Naive thymus-derived CD4-positive, alpha-beta T cell (primary cell): ENCODE measurements at regions not wholly inside any gene's neighbourhood (a gene's known extent, or its start where the extent isn't known, plus 50 kb on each side); places are given as distances from the start of the nearest gene placed in this dataset.

ENCODE experiments used
- ATAC-seq: fragments of 150-1000 bp; cut with Tn5 transposase; 2 replicates; pipeline ENCODE4 v1.10.0; 2021; ENCODE audit warnings: mild to moderate bottlenecking, moderate library complexity
- CTCF ChIA-PET: fragments of 350-600 bp; sonication (Branson Sonifier 250); formaldehyde crosslinking; loops from one replicate; lab custom pipeline; 2021; ENCODE audit warnings: antibody characterized with exemption; lab: Charles Lee
- POLR2A ChIA-PET: fragments of 350-600 bp; sonication (Branson Sonifier 250); formaldehyde crosslinking; loops from one replicate; lab custom pipeline; 2021; ENCODE audit warnings: antibody characterized with exemption, inconsistent platforms; lab: Charles Lee
- DNase-seq, 9 donors: peaks; one replicate each; pipeline versions ENCODE4 v3.0.0 to v3.0.0-alpha.2; 2020 to 2022; ENCODE audit warnings: mixed read lengths in 1 of 9
- H3K27ac ChIP-seq: one replicate; pipeline ENCODE4 v1.7.0; 2013; ENCODE audit warnings: mild to moderate bottlenecking, low read depth, low read length, moderate library complexity
- H3K27me3 ChIP-seq, 2 donors: one replicate each; pipeline ENCODE4 v1.7.0; 2013; ENCODE audit warnings: low read length in 2 of 2, mild to moderate bottlenecking in 2 of 2, moderate library complexity in 2 of 2; ENCODE audit not compliant: control insufficient read depth in 2 of 2, insufficient read depth in 2 of 2
- H3K36me3 ChIP-seq, 3 experiments: 1 replicate in 2 of 3; 2 replicates in 1 of 3; pipeline ENCODE4 v1.7.0; 2013; ENCODE audit warnings: low read length in 3 of 3, mild to moderate bottlenecking in 3 of 3, moderate library complexity in 1 of 3; ENCODE audit not compliant: insufficient read depth in 3 of 3, control insufficient read depth in 2 of 3
- H3K4me1 ChIP-seq, 2 donors: one replicate each; pipeline ENCODE4 v1.7.0; 2013; ENCODE audit warnings: low read length in 2 of 2, mild to moderate bottlenecking in 2 of 2, moderate library complexity in 1 of 2; ENCODE audit not compliant: control insufficient read depth in 2 of 2, insufficient read depth in 2 of 2
- H3K4me3 ChIP-seq: 2 replicates; pipeline ENCODE4 v1.7.0; 2013; ENCODE audit warnings: mild to moderate bottlenecking, low read length
- H3K9me3 ChIP-seq, 3 experiments: 1 replicate in 2 of 3; 2 replicates in 1 of 3; pipeline ENCODE4 v1.7.0; 2013; ENCODE audit warnings: low read length in 3 of 3; ENCODE audit not compliant: control insufficient read depth in 2 of 3
- H3K27ac Mint-ChIP-seq, 9 donors: one replicate each; pipeline ENCODE4 v1.8.0; 2020 to 2022; ENCODE audit warnings: mixed read lengths in 9 of 9, mild to moderate bottlenecking in 8 of 9, moderate library complexity in 5 of 9, inconsistent platforms in 2 of 9
- H3K27me3 Mint-ChIP-seq, 5 donors: one replicate each; pipeline ENCODE4 v1.8.0; 2021 to 2022; ENCODE audit warnings: mixed read lengths in 5 of 5, mild to moderate bottlenecking in 1 of 5
- H3K36me3 Mint-ChIP-seq, 5 donors: one replicate each; pipeline ENCODE4 v1.8.0; 2020 to 2022; ENCODE audit warnings: mixed read lengths in 5 of 5, mild to moderate bottlenecking in 3 of 5, inconsistent platforms in 1 of 5
- H3K4me1 Mint-ChIP-seq, 7 donors: one replicate each; pipeline ENCODE4 v1.8.0; 2020 to 2022; ENCODE audit warnings: mixed read lengths in 7 of 7, mild to moderate bottlenecking in 3 of 7, inconsistent platforms in 1 of 7
- H3K4me3 Mint-ChIP-seq, 10 donors: one replicate each; pipeline ENCODE4 v1.8.0; 2020 to 2022; ENCODE audit warnings: mild to moderate bottlenecking in 10 of 10, mixed read lengths in 10 of 10, moderate library complexity in 6 of 10, inconsistent platforms in 2 of 10
- H3K9me3 Mint-ChIP-seq, 11 donors: one replicate each; pipeline ENCODE4 v1.8.0; 2020 to 2022; ENCODE audit warnings: mixed read lengths in 11 of 11, mild to moderate bottlenecking in 4 of 11, inconsistent platforms in 1 of 11, moderate library complexity in 1 of 11
- intact Hi-C, 2 donors: fragments of 100-400 bp; cut with micrococcal nuclease; formaldehyde crosslinking; loops; one replicate each; pipeline ENCODE4 v1.15.1; 2023

GRCh38 chr4:160826339-160826679 lies 1337.5 kb downstream of the FSTL5 start:
- H3K4me1 Mint-ChIP-seq = no peaks in the 10 kb centered on the region
- ChIA-PET POLR2A (no interaction called here), CTCF (no interaction called here)
- no peaks in the 10 kb centered on the region for H3K36me3 Mint-ChIP-seq
- no peaks in the 10 kb centered on the region for H3K9me3 ChIP-seq
- H3K27me3 Mint-ChIP-seq = no peaks in the 10 kb centered on the region
- DNase-seq (no peak), ATAC-seq (no peak)
- intact Hi-C loops = no loop called here
- H3K27me3 ChIP-seq = no peaks in the 10 kb centered on the region
- H3K9me3 Mint-ChIP-seq = peaks cover 0 to 17% (median 4%) of the 10 kb centered on the region in 11 donors
- H3K4me3 ChIP-seq = no peak overlapping the region
- no peak overlapping the region for H3K27ac ChIP-seq
- no peaks in the 10 kb centered on the region for H3K36me3 ChIP-seq
- no peaks in the 10 kb centered on the region for H3K4me1 ChIP-seq
- no peak overlapping the region for H3K27ac Mint-ChIP-seq
- H3K4me3 Mint-ChIP-seq = no peak overlapping the region

GRCh38 chr4:160831165-160831922 lies 1332.5 kb downstream of the FSTL5 start:
- Histone ChIP-seq H3K36me3 (no peaks in the 10 kb centered on the region), H3K4me3 (no peak overlapping the region), H3K27ac (no peak overlapping the region), H3K27me3 (no peaks in the 10 kb centered on the region), H3K4me1 (no peaks in the 10 kb centered on the region), H3K9me3 (no peaks in the 10 kb centered on the region)
- ATAC-seq (no peak), DNase-seq (no peak)
- H3K9me3 Mint-ChIP-seq = peaks cover 0 to 6% (median 0%) of the 10 kb centered on the region in 11 donors
- no peaks in the 10 kb centered on the region for H3K4me1 Mint-ChIP-seq
- POLR2A ChIA-PET = no interaction called here
- no peak overlapping the region for H3K27ac Mint-ChIP-seq
- H3K27me3 Mint-ChIP-seq = no peaks in the 10 kb centered on the region
- H3K4me3 Mint-ChIP-seq = no peak overlapping the region
- intact Hi-C loops = no loop called here
- no peaks in the 10 kb centered on the region for H3K36me3 Mint-ChIP-seq
- CTCF ChIA-PET = no interaction called here

GRCh38 chr4:160835789-160836188 lies 1328.0 kb downstream of the FSTL5 start:
- Mint-ChIP-seq H3K27me3 (no peaks in the 10 kb centered on the region), H3K4me3 (no peak overlapping the region), H3K4me1 (no peaks in the 10 kb centered on the region), H3K27ac (no peak overlapping the region), H3K36me3 (no peaks in the 10 kb centered on the region), H3K9me3 (peaks cover 0 to 16% (median 0%) of the 10 kb centered on the region in 11 donors)
- DNase-seq (no peak), ATAC-seq (no peak)
- no peak overlapping the region for H3K4me3 ChIP-seq
- ChIA-PET CTCF (no interaction called here), POLR2A (no interaction called here)
- H3K9me3 ChIP-seq = no peaks in the 10 kb centered on the region
- intact Hi-C loops = no loop called here
- H3K27ac ChIP-seq = no peak overlapping the region
- H3K4me1 ChIP-seq = no peaks in the 10 kb centered on the region
- H3K36me3 ChIP-seq = no peaks in the 10 kb centered on the region
- H3K27me3 ChIP-seq = no peaks in the 10 kb centered on the region

- Histone ChIP-seq H3K4me3 (no peak overlapping the region), H3K9me3 (no peaks in the 10 kb centered on the region), H3K27ac (no peak overlapping the region), H3K27me3 (no peaks in the 10 kb centered on the region), H3K36me3 (no peaks in the 10 kb centered on the region), H3K4me1 (no peaks in the 10 kb centered on the region)
- no peaks in the 10 kb centered on the region for H3K4me1 Mint-ChIP-seq
- no peaks in the 10 kb centered on the region for H3K27me3 Mint-ChIP-seq
- peaks cover 0 to 20% (median 0%) of the 10 kb centered on the region in 11 donors for H3K9me3 Mint-ChIP-seq
- intact Hi-C loops = no loop called here
- H3K27ac Mint-ChIP-seq = no peak overlapping the region
- no peak for DNase-seq
- no peak for ATAC-seq
- no peak overlapping the region for H3K4me3 Mint-ChIP-seq
- H3K36me3 Mint-ChIP-seq = no peaks in the 10 kb centered on the region
- CTCF ChIA-PET = no interaction called here
- POLR2A ChIA-PET = no interaction called here
Measured at GRCh38 chr4:160836431-160836830, 1327.4 kb downstream of the FSTL5 start.

- ChIA-PET CTCF (no interaction called here), POLR2A (no interaction called here)
- Mint-ChIP-seq H3K4me3 (no peak overlapping the region), H3K9me3 (peaks cover 0 to 7% (median 2%) of the 10 kb centered on the region in 11 donors), H3K27me3 (no peaks in the 10 kb centered on the region), H3K27ac (no peak overlapping the region), H3K36me3 (no peaks in the 10 kb centered on the region), H3K4me1 (no peaks in the 10 kb centered on the region)
- Histone ChIP-seq H3K27ac (no peak overlapping the region), H3K36me3 (no peaks in the 10 kb centered on the region), H3K27me3 (no peaks in the 10 kb centered on the region), H3K9me3 (no peaks in the 10 kb centered on the region), H3K4me3 (no peak overlapping the region), H3K4me1 (no peaks in the 10 kb centered on the region)
- DNase-seq (no peak), ATAC-seq (no peak)
- intact Hi-C loops = no loop called here
Measured at GRCh38 chr4:160846121-160846520, 1317.7 kb downstream of the FSTL5 start.

GRCh38 chr4:160847228-160847627 lies 1316.6 kb downstream of the FSTL5 start:
- ATAC-seq = no peak

GRCh38 chr4:160848489-160848888 lies 1315.3 kb downstream of the FSTL5 start:
- Histone ChIP-seq H3K4me3 (no peak overlapping the region), H3K36me3 (no peaks in the 10 kb centered on the region), H3K27me3 (no peaks in the 10 kb centered on the region), H3K9me3 (no peaks in the 10 kb centered on the region), H3K4me1 (no peaks in the 10 kb centered on the region), H3K27ac (no peak overlapping the region)
- H3K4me3 Mint-ChIP-seq = no peak overlapping the region
- CTCF ChIA-PET = no interaction called here
- no peaks in the 10 kb centered on the region for H3K4me1 Mint-ChIP-seq
- no peak overlapping the region for H3K27ac Mint-ChIP-seq
- no peaks in the 10 kb centered on the region for H3K36me3 Mint-ChIP-seq
- peaks cover 0 to 12% (median 2%) of the 10 kb centered on the region in 11 donors for H3K9me3 Mint-ChIP-seq
- no peaks in the 10 kb centered on the region for H3K27me3 Mint-ChIP-seq
- DNase-seq = no peak
- POLR2A ChIA-PET = no interaction called here
- intact Hi-C loops = no loop called here
- no peak for ATAC-seq

More at GRCh38 chr4:160847228-160847627, 1316.6 kb downstream of the FSTL5 start:
- H3K4me3 Mint-ChIP-seq = no peak overlapping the region
- Histone ChIP-seq H3K9me3 (no peaks in the 10 kb centered on the region), H3K4me3 (no peak overlapping the region), H3K27ac (no peak overlapping the region), H3K36me3 (no peaks in the 10 kb centered on the region), H3K27me3 (no peaks in the 10 kb centered on the region), H3K4me1 (no peaks in the 10 kb centered on the region)
- no peak overlapping the region for H3K27ac Mint-ChIP-seq
- H3K27me3 Mint-ChIP-seq = no peaks in the 10 kb centered on the region
- CTCF ChIA-PET = no interaction called here
- intact Hi-C loops = no loop called here
- DNase-seq = no peak
- H3K4me1 Mint-ChIP-seq = no peaks in the 10 kb centered on the region
- peaks cover 0 to 6% (median 2%) of the 10 kb centered on the region in 11 donors for H3K9me3 Mint-ChIP-seq
- no peaks in the 10 kb centered on the region for H3K36me3 Mint-ChIP-seq
- POLR2A ChIA-PET = no interaction called here
